NT2/D1 (cell line): ENCODE measurements at regions not wholly inside any gene's neighbourhood (a gene's known extent, or its start where the extent isn't known, plus 50 kb on each side); places are given as distances from the start of the nearest gene placed in this dataset.

ENCODE experiments used
- SUZ12 ChIP-seq: IDR thresholded peaks from 2 replicates; pipeline ENCODE4 v1.6.1; 2011; ENCODE audit not compliant: insufficient read length, insufficient read depth; ENCODE audit errors: extremely low read depth
- YY1 ChIP-seq: IDR thresholded peaks from 2 replicates; pipeline ENCODE4 v1.6.1; 2011; ENCODE audit not compliant: insufficient read length, insufficient read depth
- ZNF274 ChIP-seq: IDR thresholded peaks from 2 replicates; pipeline ENCODE4 v1.6.1; 2011; ENCODE audit warnings: mild to moderate bottlenecking, low read depth, low read length

- TF ChIP-seq YY1 (no peak), SUZ12 (no peak), ZNF274 (no peak)
These were observed 144.8 kb downstream of the RNF152 start for GRCh38 chr18:61748004-61748403.
